ENCODE measurements at regions not wholly inside any gene's neighbourhood (a gene's known extent, or its start where the extent isn't known, plus 50 kb on each side); places are given as distances from the start of the nearest gene placed in this dataset.

DNA sequence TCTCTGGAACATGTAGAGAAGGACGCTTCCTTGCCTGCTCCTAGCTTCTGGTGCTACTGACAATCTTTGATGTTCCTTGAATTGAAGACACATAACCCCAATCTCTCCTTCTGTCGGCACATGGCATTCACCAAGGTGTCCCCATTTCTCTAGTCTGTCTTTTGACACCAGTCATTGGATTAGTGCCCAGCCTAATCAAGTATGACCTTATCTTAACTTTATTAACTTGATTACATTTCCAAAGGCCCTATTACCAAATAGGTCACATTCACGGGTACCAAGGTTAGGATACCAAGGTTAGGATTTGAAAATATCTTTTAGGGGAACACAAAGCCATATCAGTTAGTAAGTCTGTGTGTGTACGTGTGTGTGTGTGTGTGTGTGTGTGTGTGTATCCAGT is 377.9 kb downstream of the CMPK2 start:
- no peaks in the 10 kb centered on the region for H3K4me1 Mint-ChIP-seq (ENCODE audit: unreplicated experiment)
- no peak for DNase-seq (ENCODE audit: extremely low spot score, unreplicated experiment)
- H3K36me3 Mint-ChIP-seq: no peaks in the 10 kb centered on the region
- no peak overlapping the region for H3K4me3 Mint-ChIP-seq
- H3K27ac Mint-ChIP-seq: no peak overlapping the region
- H3K27me3 Mint-ChIP-seq: no peaks in the 10 kb centered on the region
- peaks cover 9% of the 10 kb centered on the region for H3K9me3 Mint-ChIP-seq
- TF ChIP-seq CTCF (conservative IDR thresholded peaks at IDR 0.05): no peak

DNA sequence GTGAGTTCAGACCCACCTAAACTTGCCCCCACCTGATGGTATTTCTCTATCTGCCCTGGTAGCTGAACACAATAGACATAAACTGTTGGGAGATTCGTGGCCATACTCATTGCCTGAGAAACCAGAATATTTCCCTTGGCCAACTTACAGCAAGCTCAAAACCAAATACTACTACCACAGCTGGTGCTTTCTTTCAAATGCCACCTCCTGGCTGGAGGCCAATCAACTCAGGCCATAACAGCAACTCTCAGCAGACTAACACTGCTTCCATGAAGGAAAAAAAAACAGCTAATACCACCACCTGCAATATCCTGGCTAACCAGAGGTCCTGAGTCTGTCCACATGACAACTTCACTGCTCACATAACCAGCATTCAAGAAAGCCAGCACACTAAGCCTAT is 373.1 kb downstream of the CMPK2 start:
- no peaks in the 10 kb centered on the region for H3K36me3 Mint-ChIP-seq
- TF ChIP-seq CTCF (conservative IDR thresholded peaks at IDR 0.05): no peak
- peaks cover under 1% of the 10 kb centered on the region for H3K9me3 Mint-ChIP-seq
- no peaks in the 10 kb centered on the region for H3K27me3 Mint-ChIP-seq
- DNase-seq (ENCODE audit: extremely low spot score, unreplicated experiment): no peak
- no peaks in the 10 kb centered on the region for H3K4me1 Mint-ChIP-seq (ENCODE audit: unreplicated experiment)
- no peak overlapping the region for H3K27ac Mint-ChIP-seq
- H3K4me3 Mint-ChIP-seq: no peak overlapping the region

DNA sequence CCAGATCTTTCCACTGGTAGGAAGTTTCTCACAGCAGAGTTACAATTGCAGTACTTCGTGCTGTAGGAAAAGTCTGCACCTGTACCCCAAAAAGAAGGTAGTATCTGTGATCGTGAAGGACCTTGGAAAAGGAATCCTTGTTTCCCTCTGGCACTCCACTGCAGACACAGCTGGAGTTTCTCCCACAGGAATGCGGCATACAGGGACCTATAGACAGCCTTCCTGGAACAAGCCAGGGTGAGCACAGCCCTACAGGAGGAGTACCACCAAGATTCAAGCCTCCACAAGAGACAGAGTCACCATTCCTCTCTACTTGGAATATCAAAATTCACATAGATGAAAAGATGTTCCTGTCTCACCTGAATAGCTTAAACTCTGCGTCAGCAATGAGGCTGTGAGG is 372.4 kb downstream of the CMPK2 start:
- no peaks in the 10 kb centered on the region for H3K36me3 Mint-ChIP-seq
- no peaks in the 10 kb centered on the region for H3K4me1 Mint-ChIP-seq (ENCODE audit: unreplicated experiment)
- H3K9me3 Mint-ChIP-seq: peaks cover 5% of the 10 kb centered on the region
- no peak for DNase-seq (ENCODE audit: extremely low spot score, unreplicated experiment)
- H3K27me3 Mint-ChIP-seq: no peaks in the 10 kb centered on the region
- no peak overlapping the region for H3K4me3 Mint-ChIP-seq
- no peak overlapping the region for H3K27ac Mint-ChIP-seq
- no peak for TF ChIP-seq CTCF (conservative IDR thresholded peaks at IDR 0.05)

GRCh38 chr2:6493669-6494068 is 372.0 kb downstream of the CMPK2 start:
- no peak overlapping the region for H3K4me3 Mint-ChIP-seq
- H3K4me1 Mint-ChIP-seq (ENCODE audit: unreplicated experiment): no peaks in the 10 kb centered on the region
- H3K9me3 Mint-ChIP-seq: peaks cover 5% of the 10 kb centered on the region
- no peak overlapping the region for H3K27ac Mint-ChIP-seq
- no peak for TF ChIP-seq CTCF (conservative IDR thresholded peaks at IDR 0.05)
- H3K27me3 Mint-ChIP-seq: no peaks in the 10 kb centered on the region
- DNase-seq (ENCODE audit: extremely low spot score, unreplicated experiment): no peak
- no peaks in the 10 kb centered on the region for H3K36me3 Mint-ChIP-seq

DNA sequence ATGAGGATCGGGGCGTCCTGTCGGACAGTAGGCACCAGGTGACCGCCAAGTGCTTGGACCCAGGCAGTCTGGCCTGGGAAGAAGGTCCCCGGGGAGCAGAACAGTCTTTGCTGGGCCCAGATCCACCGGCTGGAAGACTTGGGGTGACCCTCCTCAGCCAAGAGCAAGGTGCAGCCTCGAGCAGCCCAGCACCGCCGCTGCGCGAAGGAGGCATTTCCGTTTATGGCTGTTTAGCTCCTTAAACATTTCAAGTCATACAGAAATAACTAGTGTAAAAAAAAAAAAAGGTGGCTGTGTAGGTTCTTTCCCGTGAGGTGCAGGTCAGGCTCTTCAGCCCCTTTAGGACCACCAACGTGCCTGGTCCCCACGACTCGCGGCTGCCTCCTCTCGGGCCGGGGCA is 370.2 kb downstream of the CMPK2 start:
- H3K9me3 Mint-ChIP-seq: peaks cover 5% of the 10 kb centered on the region
- H3K4me1 Mint-ChIP-seq (ENCODE audit: unreplicated experiment): no peaks in the 10 kb centered on the region
- no peaks in the 10 kb centered on the region for H3K27me3 Mint-ChIP-seq
- H3K36me3 Mint-ChIP-seq: no peaks in the 10 kb centered on the region
- no peak overlapping the region for H3K27ac Mint-ChIP-seq
- no peak for DNase-seq (ENCODE audit: extremely low spot score, unreplicated experiment)
- no peak for TF ChIP-seq CTCF (conservative IDR thresholded peaks at IDR 0.05)
- no peak overlapping the region for H3K4me3 Mint-ChIP-seq

- Mint-ChIP-seq H3K36me3 (no peaks in the 10 kb centered on the region), H3K4me3 (no peak overlapping the region), H3K9me3 (peaks cover 5% of the 10 kb centered on the region), H3K27ac (no peak overlapping the region), H3K4me1 (ENCODE audit: unreplicated experiment) (no peaks in the 10 kb centered on the region), H3K27me3 (no peaks in the 10 kb centered on the region)
- TF ChIP-seq CTCF (conservative IDR thresholded peaks at IDR 0.05): no peak
- no peak for DNase-seq (ENCODE audit: extremely low spot score, unreplicated experiment)
Observed at GRCh38 chr2:6496376-6496775, 369.3 kb downstream of the CMPK2 start.

Measured in type B pancreatic cell (in vitro differentiated cells).